GM18505 (cell line): ENCODE measurements at regions not wholly inside any gene's neighbourhood (a gene's known extent, or its start where the extent isn't known, plus 50 kb on each side); places are given as distances from the start of the nearest gene placed in this dataset.

Source experiments
- ATAC-seq: cut with Tn5 transposase; IDR thresholded peaks from one replicate; pipeline ENCODE4 v1.9.1; 2021; ENCODE audit not compliant: unreplicated experiment
- POLR2A ChIP-seq: IDR thresholded peaks from 4 replicates; pipeline ENCODE4 v1.6.1; 2011; ENCODE audit warnings: borderline replicate concordance; ENCODE audit not compliant: insufficient read depth, insufficient read length; ENCODE audit errors: extremely low read depth

GRCh38 chr2:41933585-41934320, 114.1 kb upstream of the PKDCC start:
- ATAC-seq = no peak
- TF ChIP-seq POLR2A = no peak

- no peak for TF ChIP-seq POLR2A
- ATAC-seq = no peak
These were observed 113.4 kb upstream of the PKDCC start for GRCh38 chr2:41934329-41934958.

GRCh38 chr2:41935002-41935401, 112.8 kb upstream of the PKDCC start:
- no peak for TF ChIP-seq POLR2A
- ATAC-seq = no peak

GRCh38 chr2:41935825-41936224, 112.0 kb upstream of the PKDCC start:
- no peak for TF ChIP-seq POLR2A
- no peak for ATAC-seq

GRCh38 chr2:41936771-41937463, 110.9 kb upstream of the PKDCC start:
- no peak for ATAC-seq
- no peak for TF ChIP-seq POLR2A

GRCh38 chr2:41937464-41937906, 110.3 kb upstream of the PKDCC start:
- no peak for TF ChIP-seq POLR2A
- ATAC-seq = no peak

- ATAC-seq = no peak
- no peak for TF ChIP-seq POLR2A
These were observed 109.7 kb upstream of the PKDCC start for GRCh38 chr2:41937921-41938708.

- no peak for ATAC-seq
- no peak for TF ChIP-seq POLR2A
These were observed 107.6 kb upstream of the PKDCC start for GRCh38 chr2:41940060-41940744.

- ATAC-seq = no peak
- no peak for TF ChIP-seq POLR2A
These were observed 107.1 kb upstream of the PKDCC start for GRCh38 chr2:41940745-41941063.

- no peak for TF ChIP-seq POLR2A
- ATAC-seq = no peak
These were observed 106.0 kb upstream of the PKDCC start for GRCh38 chr2:41941831-41942230.

- no peak for ATAC-seq
- no peak for TF ChIP-seq POLR2A
These were observed 105.5 kb upstream of the PKDCC start for GRCh38 chr2:41942278-41942677.

- TF ChIP-seq POLR2A = no peak
- no peak for ATAC-seq
These were observed 104.7 kb upstream of the PKDCC start for GRCh38 chr2:41943159-41943558.
